Gastroesophageal sphincter (tissue), 4 donors: ENCODE measurements at regions not wholly inside any gene's neighbourhood (a gene's known extent, or its start where the extent isn't known, plus 50 kb on each side); places are given as distances from the start of the nearest gene placed in this dataset.

Source experiments
- ATAC-seq: fragments of 150-250 bp; one replicate; pipeline ENCODE4 v1.9.1; 2016; ENCODE audit warnings: mild to moderate bottlenecking, moderate library complexity
- H3K27ac ChIP-seq, 4 donors: fragments of 200-600 bp; sonication (generic) in 3 of 4; 1 replicate in 3 of 4; 2 replicates in 1 of 4; pipeline ENCODE4 v1.5.1; 2016 to 2019
- H3K27me3 ChIP-seq: fragments of 200-600 bp; sonication (generic); one replicate; pipeline ENCODE4 v1.5.1; 2019
- H3K36me3 ChIP-seq, 2 donors: fragments of 200-600 bp; sonication (generic); one replicate each; pipeline ENCODE4 v1.5.1; 2019; ENCODE audit warnings: control low read depth in 1 of 2
- H3K4me1 ChIP-seq, 3 donors: fragments of 200-600 bp; sonication (generic); 1 replicate in 2 of 3; 2 replicates in 1 of 3; pipeline ENCODE4 v1.5.1; 2016 to 2019; ENCODE audit warnings: control low read depth in 2 of 3
- H3K4me3 ChIP-seq, 2 donors: fragments of 200-600 bp; sonication (generic); one replicate each; pipeline ENCODE4 v1.5.1; 2019; ENCODE audit warnings: mild to moderate bottlenecking in 1 of 2, moderate library complexity in 1 of 2
- H3K9me3 ChIP-seq, 3 donors: fragments of 200-600 bp; sonication (generic); one replicate each; pipeline ENCODE4 v1.5.1; 2017 to 2019; ENCODE audit warnings: control low read depth in 2 of 3
- CTCF ChIP-seq, 4 experiments: fragments of 200-600 bp in 2 of 4; fragments of 450-650 bp in 2 of 4; sonication (generic) in 1 of 4; IDR thresholded peaks; one replicate each; pipeline ENCODE4 v1.5.1; 2017 to 2019; ENCODE audit warnings: antibody characterized with exemption in 4 of 4, mild to moderate bottlenecking in 2 of 4, moderate library complexity in 2 of 4
- EP300 ChIP-seq: sonication (generic); formaldehyde crosslinking; IDR thresholded peaks from one replicate; pipeline ENCODE4 v1.6.1; 2017; ENCODE audit warnings: antibody characterized with exemption, mild to moderate bottlenecking
- POLR2A ChIP-seq, 2 donors: fragments of 450-650 bp; IDR thresholded peaks; one replicate each; pipeline ENCODE4 v1.6.1; 2017; ENCODE audit warnings: antibody characterized with exemption in 2 of 2, mild to moderate bottlenecking in 2 of 2, moderate library complexity in 1 of 2
- POLR2AphosphoS5 ChIP-seq: sonication (generic); formaldehyde crosslinking; IDR thresholded peaks from one replicate; pipeline ENCODE4 v1.6.1; 2017; ENCODE audit warnings: antibody characterized with exemption
- WGBS, 2 donors: methylation state at CpG; one replicate each; pipeline ENCODE4 v1.1.5; 2018; ENCODE audit warnings: low coverage in 1 of 2; 5-methylcytosine and 5-hydroxymethylcytosine counted together

GRCh38 chr15:62494197-62494596, 329.1 kb upstream of the C2CD4B start:
- no peak for ATAC-seq
- WGBS, 2 donors: 64 to 67% methylated on average over 1 of the region's 4 CpGs
- no peaks in the 10 kb centered on the region for H3K9me3 ChIP-seq
- no peak overlapping the region for H3K4me3 ChIP-seq
- peaks cover 0 to 12% (median 8%) of the 10 kb centered on the region in 3 donors for H3K4me1 ChIP-seq
- H3K36me3 ChIP-seq: no peaks in the 10 kb centered on the region
- H3K27ac ChIP-seq: peak overlapping the region in 1 of 4 donors; percentile 24
- TF ChIP-seq POLR2AphosphoS5 (no peak), CTCF (IDR thresholded peaks at IDR 0.05) (no peak), POLR2A (IDR thresholded peaks at IDR 0.05) (no peak), EP300 (no peak)
- no peaks in the 10 kb centered on the region for H3K27me3 ChIP-seq

GRCh38 chr15:62495670-62496614, 330.9 kb upstream of the C2CD4B start:
- ATAC-seq: peak; percentile 90
- Histone ChIP-seq H3K4me3 (no peak overlapping the region), H3K9me3 (no peaks in the 10 kb centered on the region), H3K27me3 (no peaks in the 10 kb centered on the region), H3K36me3 (no peaks in the 10 kb centered on the region), H3K4me1 (peaks cover 0 to 12% (median 8%) of the 10 kb centered on the region in 3 donors), H3K27ac (peak overlapping the region in 3 of 4 donors; percentile 38 to 57 (median 45))
- TF ChIP-seq POLR2AphosphoS5 (peak; percentile 43), POLR2A (IDR thresholded peaks at IDR 0.05) (no peak)
- WGBS, 2 donors: 50 to 85% methylated on average over 5 to 6 of the region's 9 CpGs

- ATAC-seq: no peak
- H3K4me1 ChIP-seq: peaks cover 0 to 12% (median 8%) of the 10 kb centered on the region in 3 donors
- H3K4me3 ChIP-seq: no peak overlapping the region
- H3K36me3 ChIP-seq: no peaks in the 10 kb centered on the region
- H3K9me3 ChIP-seq: no peaks in the 10 kb centered on the region
- TF ChIP-seq POLR2AphosphoS5 (no peak), POLR2A (IDR thresholded peaks at IDR 0.05) (no peak), CTCF (IDR thresholded peaks at IDR 0.05) (no peak), EP300 (no peak)
- no peaks in the 10 kb centered on the region for H3K27me3 ChIP-seq
- 61% methylated on average over 2 of the region's 2 CpGs for WGBS, 2 donors
- H3K27ac ChIP-seq: peak overlapping the region in 2 of 4 donors; percentile 35 to 45
Observed at GRCh38 chr15:62497356-62497755, 332.3 kb upstream of the C2CD4B start.

- H3K36me3 ChIP-seq: no peaks in the 10 kb centered on the region
- no peak for ATAC-seq
- H3K27ac ChIP-seq: no peak overlapping the region
- no peaks in the 10 kb centered on the region for H3K27me3 ChIP-seq
- TF ChIP-seq CTCF (IDR thresholded peaks at IDR 0.05) (no peak), POLR2A (IDR thresholded peaks at IDR 0.05) (no peak), POLR2AphosphoS5 (no peak), EP300 (no peak)
- no peaks in the 10 kb centered on the region for H3K9me3 ChIP-seq
- no peak overlapping the region for H3K4me3 ChIP-seq
- WGBS, 2 donors: 92 to 94% methylated on average over 4 of the region's 4 CpGs
- peaks cover 0 to 14% (median 8%) of the 10 kb centered on the region in 3 donors for H3K4me1 ChIP-seq
Observed at GRCh38 chr15:62498278-62498677, 333.2 kb upstream of the C2CD4B start.

- Histone ChIP-seq H3K27me3 (no peaks in the 10 kb centered on the region), H3K4me1 (peaks cover 0 to 18% (median 8%) of the 10 kb centered on the region in 3 donors), H3K9me3 (no peaks in the 10 kb centered on the region), H3K27ac (no peak overlapping the region), H3K36me3 (no peaks in the 10 kb centered on the region), H3K4me3 (no peak overlapping the region)
- no peak for ATAC-seq
- WGBS, 2 donors: 71 to 100% methylated on average over 1 of the region's 1 CpG
- no peak for TF ChIP-seq POLR2AphosphoS5
- no peak for TF ChIP-seq POLR2A (IDR thresholded peaks at IDR 0.05)
- TF ChIP-seq EP300: no peak
- no peak for TF ChIP-seq CTCF (IDR thresholded peaks at IDR 0.05)
Observed at GRCh38 chr15:62498712-62499111, 333.6 kb upstream of the C2CD4B start.
